Colonic mucosa (tissue), 4 donors: ENCODE measurements at regions not wholly inside any gene's neighbourhood (a gene's known extent, or its start where the extent isn't known, plus 50 kb on each side); places are given as distances from the start of the nearest gene placed in this dataset.

Source experiments
- DNase-seq: peaks from one replicate; pipeline ENCODE4 v3.0.0-alpha.2; 2020
- H3K27ac ChIP-seq: fragments of 200-600 bp; one replicate; pipeline ENCODE4 v1.8.0; 2021
- H3K27me3 ChIP-seq: fragments of 200-600 bp; one replicate; pipeline ENCODE4 v1.8.0; 2021
- H3K36me3 ChIP-seq: fragments of 200-600 bp; one replicate; pipeline ENCODE4 v1.8.0; 2021
- H3K4me1 ChIP-seq: fragments of 200-600 bp; one replicate; pipeline ENCODE4 v1.8.0; 2021; ENCODE audit warnings: mild to moderate bottlenecking
- H3K4me3 ChIP-seq: fragments of 200-600 bp; one replicate; pipeline ENCODE4 v1.8.0; 2021
- H3K9ac ChIP-seq, 2 donors: one replicate each; pipeline ENCODE4 v1.7.0; 2013; ENCODE audit warnings: control low read depth in 2 of 2, low read depth in 2 of 2, low read length in 2 of 2
- H3K9me3 ChIP-seq: fragments of 200-600 bp; one replicate; pipeline ENCODE4 v1.8.0; 2021
- intact Hi-C: fragments of 100-400 bp; cut with DNase I; formaldehyde crosslinking; loops from one replicate; pipeline ENCODE4 v1.14.1; 2022
- TF ChIP-seq, protein P1 (sequence below): fragments of 200-600 bp; IDR thresholded peaks from one replicate; pipeline ENCODE4 v1.8.0; 2022; ENCODE audit warnings: antibody characterized with exemption, mild to moderate bottlenecking
- donor health status: healthy.
- donor health status: DM: no; HTN: no; CAD: no.
- donor health status: DM: no; HTN: no; CAD: no.

DNA sequence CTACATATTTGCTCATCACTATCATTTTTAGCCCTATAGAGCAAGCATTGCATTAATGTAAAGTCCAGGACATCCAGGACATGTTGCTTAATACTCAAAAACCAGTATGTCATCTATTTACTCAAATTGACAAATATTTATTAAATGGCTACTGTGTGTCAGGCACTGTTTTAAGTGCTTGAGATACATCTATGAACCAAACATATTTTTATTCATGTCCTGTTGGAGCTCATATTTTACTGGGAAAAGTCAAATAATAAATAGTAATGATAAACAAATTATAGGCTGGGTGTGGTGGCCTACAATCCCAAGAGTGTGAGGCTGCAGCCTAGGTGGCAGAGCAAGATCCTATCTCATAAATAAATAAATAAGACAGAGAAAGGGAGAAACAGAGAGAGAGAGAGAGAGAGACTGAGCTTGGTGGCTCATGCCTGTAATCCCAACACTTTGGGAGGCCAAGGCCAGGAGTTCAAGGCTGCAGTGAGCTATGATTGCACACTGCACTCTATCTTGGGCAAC, 227.9 kb downstream of the GJA1 start:
- Histone ChIP-seq H3K27me3 (no peaks in the 10 kb centered on the region), H3K27ac (no peak overlapping the region), H3K4me1 (no peaks in the 10 kb centered on the region), H3K9me3 (no peaks in the 10 kb centered on the region), H3K9ac (no peak overlapping the region), H3K4me3 (no peak overlapping the region), H3K36me3 (no peaks in the 10 kb centered on the region)
- TF ChIP-seq, protein P1, sequence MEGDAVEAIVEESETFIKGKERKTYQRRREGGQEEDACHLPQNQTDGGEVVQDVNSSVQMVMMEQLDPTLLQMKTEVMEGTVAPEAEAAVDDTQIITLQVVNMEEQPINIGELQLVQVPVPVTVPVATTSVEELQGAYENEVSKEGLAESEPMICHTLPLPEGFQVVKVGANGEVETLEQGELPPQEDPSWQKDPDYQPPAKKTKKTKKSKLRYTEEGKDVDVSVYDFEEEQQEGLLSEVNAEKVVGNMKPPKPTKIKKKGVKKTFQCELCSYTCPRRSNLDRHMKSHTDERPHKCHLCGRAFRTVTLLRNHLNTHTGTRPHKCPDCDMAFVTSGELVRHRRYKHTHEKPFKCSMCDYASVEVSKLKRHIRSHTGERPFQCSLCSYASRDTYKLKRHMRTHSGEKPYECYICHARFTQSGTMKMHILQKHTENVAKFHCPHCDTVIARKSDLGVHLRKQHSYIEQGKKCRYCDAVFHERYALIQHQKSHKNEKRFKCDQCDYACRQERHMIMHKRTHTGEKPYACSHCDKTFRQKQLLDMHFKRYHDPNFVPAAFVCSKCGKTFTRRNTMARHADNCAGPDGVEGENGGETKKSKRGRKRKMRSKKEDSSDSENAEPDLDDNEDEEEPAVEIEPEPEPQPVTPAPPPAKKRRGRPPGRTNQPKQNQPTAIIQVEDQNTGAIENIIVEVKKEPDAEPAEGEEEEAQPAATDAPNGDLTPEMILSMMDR, result no peak
- intact Hi-C loops, result no loop called here
- no peak for DNase-seq

DNA sequence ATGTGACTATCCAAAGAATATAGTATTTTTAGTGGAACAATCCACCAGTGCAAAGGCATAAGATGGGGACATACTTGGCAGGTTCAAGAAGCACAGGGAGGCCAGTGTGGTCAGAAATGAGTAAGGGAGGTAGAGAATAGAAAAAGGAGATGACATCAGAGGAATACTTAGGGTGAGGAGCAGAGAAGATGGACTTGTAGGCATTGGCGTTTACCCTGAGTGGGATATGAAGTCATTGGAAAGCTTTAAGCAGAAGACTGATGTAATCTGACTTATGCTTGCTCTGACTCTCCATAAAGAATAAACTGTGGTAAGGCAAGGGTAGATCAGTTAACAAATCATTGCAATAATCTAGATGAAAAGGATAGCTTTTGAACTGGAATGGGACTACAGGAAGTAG, 228.7 kb downstream of the GJA1 start:
- no peak for DNase-seq
- intact Hi-C loops, result no loop called here
- H3K27ac ChIP-seq, result no peak overlapping the region
- H3K27me3 ChIP-seq, result no peaks in the 10 kb centered on the region
- no peaks in the 10 kb centered on the region for H3K9me3 ChIP-seq
- H3K4me3 ChIP-seq, result no peak overlapping the region
- no peak overlapping the region for H3K9ac ChIP-seq
- H3K4me1 ChIP-seq, result no peaks in the 10 kb centered on the region
- H3K36me3 ChIP-seq, result no peaks in the 10 kb centered on the region
- TF ChIP-seq, protein P1, result no peak

DNA sequence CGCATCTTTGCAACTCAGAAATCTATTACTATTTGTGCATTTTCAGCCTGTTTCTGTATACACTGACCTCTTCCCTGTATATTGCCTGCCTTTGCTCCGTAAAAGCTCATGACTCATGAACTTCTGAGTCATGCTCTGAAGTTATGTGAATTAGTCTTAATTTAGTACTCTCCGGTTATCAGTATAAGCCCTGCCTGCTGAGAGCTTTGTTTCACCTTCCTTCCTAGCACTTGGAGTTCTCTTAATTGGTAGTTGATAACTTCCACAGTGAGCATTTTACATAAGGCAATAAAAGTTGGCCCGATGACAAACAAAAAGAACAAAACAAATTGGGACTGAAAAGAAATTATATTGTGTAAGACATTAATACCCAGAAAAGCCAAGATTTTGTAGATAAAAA, 231.4 kb downstream of the GJA1 start:
- no peaks in the 10 kb centered on the region for H3K9me3 ChIP-seq
- no peaks in the 10 kb centered on the region for H3K27me3 ChIP-seq
- H3K27ac ChIP-seq, result no peak overlapping the region
- no peak for DNase-seq
- intact Hi-C loops, result no loop called here
- H3K36me3 ChIP-seq, result no peaks in the 10 kb centered on the region
- H3K4me3 ChIP-seq, result no peak overlapping the region
- H3K4me1 ChIP-seq, result no peaks in the 10 kb centered on the region
- H3K9ac ChIP-seq, result no peak overlapping the region
- TF ChIP-seq, protein P1, result no peak

DNA sequence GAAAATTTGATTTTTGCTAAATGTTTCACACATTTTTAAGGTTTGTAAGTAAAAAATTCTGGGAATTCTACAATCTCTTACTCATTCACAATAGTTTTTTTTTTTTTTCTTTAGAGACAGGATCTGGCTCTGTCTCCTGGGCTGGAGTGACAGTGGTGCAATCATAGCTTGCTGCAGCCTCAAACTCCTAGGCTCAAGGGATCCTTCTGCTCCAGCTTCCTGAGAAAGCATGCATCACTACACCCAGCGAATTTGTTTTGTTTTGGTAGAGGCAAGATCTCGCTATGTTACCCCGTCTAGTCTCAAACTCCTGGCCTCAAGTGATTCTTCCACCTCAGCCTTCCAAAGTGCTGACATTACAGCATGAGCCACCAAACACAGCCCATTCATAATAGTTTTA, 232.8 kb downstream of the GJA1 start:
- Histone ChIP-seq H3K9ac (no peak overlapping the region), H3K27ac (no peak overlapping the region), H3K27me3 (no peaks in the 10 kb centered on the region), H3K36me3 (no peaks in the 10 kb centered on the region), H3K9me3 (no peaks in the 10 kb centered on the region), H3K4me1 (no peaks in the 10 kb centered on the region), H3K4me3 (no peak overlapping the region)
- DNase-seq, result no peak
- intact Hi-C loops, result no loop called here
- TF ChIP-seq, protein P1, result no peak

DNA sequence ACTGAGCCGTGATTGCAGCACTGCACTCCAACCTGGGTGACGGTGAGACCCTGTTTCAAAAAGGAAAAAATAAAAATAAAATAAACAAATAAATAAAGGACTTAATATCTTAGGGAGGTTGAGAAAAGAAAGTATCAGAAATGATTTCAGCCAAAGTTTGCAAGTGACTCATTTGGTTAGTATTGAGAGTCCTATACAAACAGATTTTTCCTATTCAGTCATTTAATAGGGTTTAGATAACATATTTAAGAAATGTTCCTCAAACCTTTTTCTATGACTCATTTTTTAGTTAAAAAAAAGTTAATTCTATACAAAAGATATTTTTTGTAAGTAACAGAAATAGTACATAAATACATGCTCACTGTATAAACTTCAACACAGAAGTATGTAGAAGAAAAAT, 235.1 kb downstream of the GJA1 start:
- no peak overlapping the region for H3K9ac ChIP-seq
- H3K36me3 ChIP-seq, result no peaks in the 10 kb centered on the region
- intact Hi-C loops, result no loop called here
- no peak overlapping the region for H3K4me3 ChIP-seq
- H3K4me1 ChIP-seq, result no peaks in the 10 kb centered on the region
- TF ChIP-seq, protein P1, result no peak
- no peak for DNase-seq
- no peaks in the 10 kb centered on the region for H3K9me3 ChIP-seq
- H3K27me3 ChIP-seq, result no peaks in the 10 kb centered on the region
- H3K27ac ChIP-seq, result no peak overlapping the region

DNA sequence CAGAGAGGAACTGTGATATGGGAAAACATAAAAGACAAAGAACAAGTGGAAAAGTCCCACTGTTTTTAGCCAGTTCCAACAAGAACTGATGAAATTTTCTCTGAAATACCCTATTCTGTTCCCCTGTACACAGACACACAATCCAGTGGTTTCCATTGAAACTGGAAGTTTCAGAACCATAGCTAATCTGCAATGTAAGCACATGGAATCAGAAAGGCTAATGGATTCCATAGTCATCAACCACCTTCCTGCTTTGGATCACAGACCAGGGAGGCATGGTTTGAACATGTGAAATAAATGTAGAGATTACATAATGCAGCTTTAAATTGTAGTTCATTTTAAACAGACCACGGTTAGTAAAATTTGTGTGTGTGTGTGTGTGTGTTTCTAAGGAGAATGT, 242.1 kb downstream of the GJA1 start:
- Histone ChIP-seq H3K36me3 (no peaks in the 10 kb centered on the region), H3K27ac (no peak overlapping the region), H3K27me3 (no peaks in the 10 kb centered on the region), H3K9me3 (no peaks in the 10 kb centered on the region), H3K4me3 (no peak overlapping the region), H3K9ac (no peak overlapping the region), H3K4me1 (no peaks in the 10 kb centered on the region)
- no peak for DNase-seq
- intact Hi-C loops, result no loop called here
- TF ChIP-seq, protein P1, result no peak
